Mucosa of descending colon (tissue), 3 donors: ENCODE measurements at regions not wholly inside any gene's neighbourhood (a gene's known extent, or its start where the extent isn't known, plus 50 kb on each side); places are given as distances from the start of the nearest gene placed in this dataset.

Source experiments
- ATAC-seq: fragments of 200-7000 bp; cut with Tn5 transposase; one replicate; pipeline ENCODE4 v1.9.1; 2020; ENCODE audit warnings: mild to moderate bottlenecking, moderate library complexity
- DNase-seq, 3 donors: peaks; one replicate each; pipeline ENCODE4 v3.0.0-alpha.2; 2020
- H3K36me3 ChIP-seq: fragments of 200-600 bp; one replicate; pipeline ENCODE4 v1.8.0; 2021; ENCODE audit warnings: low read depth, mild to moderate bottlenecking
- H3K4me1 ChIP-seq: fragments of 200-600 bp; one replicate; pipeline ENCODE4 v1.8.0; 2021; ENCODE audit warnings: low read depth, mild to moderate bottlenecking
- H3K4me3 ChIP-seq: fragments of 200-600 bp; one replicate; pipeline ENCODE4 v1.8.0; 2021; ENCODE audit warnings: mild to moderate bottlenecking
- H3K9me3 ChIP-seq: fragments of 200-600 bp; one replicate; pipeline ENCODE4 v1.8.0; 2021; ENCODE audit warnings: mild to moderate bottlenecking
- CTCF ChIP-seq: fragments of 200-600 bp; IDR thresholded peaks from one replicate; pipeline ENCODE4 v1.8.0; 2022; ENCODE audit warnings: antibody characterized with exemption, mild to moderate bottlenecking
- intact Hi-C, 2 donors: fragments of 100-400 bp; cut with DNase I in 1 of 2; cut with micrococcal nuclease in 1 of 2; formaldehyde crosslinking; loops; one replicate each; pipeline versions ENCODE4 v1.11.0 to v1.11.1; 2022; cut with DNase I, micrococcal nuclease
- donor health status: DM: no; HTN: no; CAD: no; lungs with moderate emphysema.
- donor health status: DM: no; HTN: no; CAD: no.
- donor health status: DM: no; HTN: yes; CAD: no.

GRCh38 chr14:48253020-48253419 lies 577.6 kb upstream of the MDGA2 start:
- Histone ChIP-seq H3K36me3 (no peaks in the 10 kb centered on the region), H3K9me3 (peaks cover 11% of the 10 kb centered on the region), H3K4me1 (no peaks in the 10 kb centered on the region), H3K4me3 (no peak overlapping the region)
- TF ChIP-seq CTCF: no peak
- ATAC-seq (no peak), DNase-seq (no peak)
- intact Hi-C loops: no loop called here

GRCh38 chr14:48251290-48251689 lies 575.9 kb upstream of the MDGA2 start:
- no peak for TF ChIP-seq CTCF
- no peak overlapping the region for H3K4me3 ChIP-seq
- DNase-seq: no peak

GRCh38 chr14:48250575-48250974 lies 575.2 kb upstream of the MDGA2 start:
- DNase-seq: no peak
- Histone ChIP-seq H3K36me3 (no peaks in the 10 kb centered on the region), H3K9me3 (peaks cover 17% of the 10 kb centered on the region), H3K4me3 (no peak overlapping the region), H3K4me1 (no peaks in the 10 kb centered on the region)
- intact Hi-C loops: no loop called here
- ATAC-seq: no peak
- no peak for TF ChIP-seq CTCF

More at GRCh38 chr14:48251290-48251689, 575.9 kb upstream of the MDGA2 start:
- no peak for ATAC-seq
- no peaks in the 10 kb centered on the region for H3K4me1 ChIP-seq
- intact Hi-C loops: no loop called here
- H3K36me3 ChIP-seq: no peaks in the 10 kb centered on the region
- H3K9me3 ChIP-seq: peaks cover 17% of the 10 kb centered on the region

GRCh38 chr14:48247977-48248376 lies 572.6 kb upstream of the MDGA2 start:
- no peaks in the 10 kb centered on the region for H3K4me1 ChIP-seq
- intact Hi-C loops: no loop called here
- no peak for TF ChIP-seq CTCF
- ATAC-seq (no peak), DNase-seq (no peak)
- no peak overlapping the region for H3K4me3 ChIP-seq
- peaks cover 28% of the 10 kb centered on the region for H3K9me3 ChIP-seq
- no peaks in the 10 kb centered on the region for H3K36me3 ChIP-seq

- ATAC-seq (no peak), DNase-seq (no peak)
- no peak for TF ChIP-seq CTCF
- Histone ChIP-seq H3K36me3 (no peaks in the 10 kb centered on the region), H3K4me3 (no peak overlapping the region), H3K4me1 (no peaks in the 10 kb centered on the region), H3K9me3 (peaks cover 25% of the 10 kb centered on the region)
- intact Hi-C loops: no loop called here
These were observed 568.5 kb upstream of the MDGA2 start for GRCh38 chr14:48243900-48244299.

- intact Hi-C loops: no loop called here
These were observed 553.7 kb upstream of the MDGA2 start for GRCh38 chr14:48229091-48229490.

More at GRCh38 chr14:48229091-48229490, 553.7 kb upstream of the MDGA2 start:
- Histone ChIP-seq H3K4me3 (no peak overlapping the region), H3K9me3 (peaks cover 25% of the 10 kb centered on the region), H3K4me1 (no peaks in the 10 kb centered on the region), H3K36me3 (no peaks in the 10 kb centered on the region)
- no peak for ATAC-seq
- no peak for DNase-seq
- no peak for TF ChIP-seq CTCF
